Activated CD4-positive, alpha-beta T cell treated with anti-CD3 and anti-CD28 coated beads, Interleukin-2, amount 10 ng/mL, durations not matched to agents 24 days and 14 days (primary cell): ENCODE measurements at regions not wholly inside any gene's neighbourhood (a gene's known extent, or its start where the extent isn't known, plus 50 kb on each side); places are given as distances from the start of the nearest gene placed in this dataset.

Experiments used
- DNase-seq: peaks from one replicate; pipeline ENCODE4 v3.0.0; 2022
- H3K27ac Mint-ChIP-seq: one replicate; pipeline ENCODE4 v1.8.0; 2022; ENCODE audit warnings: mild to moderate bottlenecking, mixed read lengths
- H3K27me3 Mint-ChIP-seq: one replicate; pipeline ENCODE4 v1.8.0; 2022; ENCODE audit warnings: mixed read lengths
- H3K36me3 Mint-ChIP-seq: one replicate; pipeline ENCODE4 v1.8.0; 2022; ENCODE audit warnings: low read depth, mild to moderate bottlenecking, mixed read lengths
- H3K4me1 Mint-ChIP-seq: one replicate; pipeline ENCODE4 v1.8.0; 2021; ENCODE audit warnings: mixed read lengths
- H3K4me3 Mint-ChIP-seq: one replicate; pipeline ENCODE4 v1.8.0; 2022; ENCODE audit warnings: mild to moderate bottlenecking, moderate library complexity, mixed read lengths
- H3K9me3 Mint-ChIP-seq: one replicate; pipeline ENCODE4 v1.8.0; 2021; ENCODE audit warnings: mixed read lengths
- intact Hi-C: fragments of 100-400 bp; cut with micrococcal nuclease; formaldehyde crosslinking; loops from one replicate; pipeline ENCODE4 v1.15.1; 2023

GRCh38 chr13:22538400-22538799 lies 642.4 kb upstream of the SGCG start:
- no peaks in the 10 kb centered on the region for H3K36me3 Mint-ChIP-seq
- H3K9me3 Mint-ChIP-seq = peaks cover 11% of the 10 kb centered on the region
- intact Hi-C loops = no loop called here
- DNase-seq = no peak
- no peaks in the 10 kb centered on the region for H3K4me1 Mint-ChIP-seq
- H3K27me3 Mint-ChIP-seq = no peaks in the 10 kb centered on the region
- no peak overlapping the region for H3K4me3 Mint-ChIP-seq
- H3K27ac Mint-ChIP-seq = no peak overlapping the region

GRCh38 chr13:22549126-22549525 lies 631.7 kb upstream of the SGCG start:
- H3K36me3 Mint-ChIP-seq = no peaks in the 10 kb centered on the region
- DNase-seq = no peak

GRCh38 chr13:22561581-22561980 lies 619.2 kb upstream of the SGCG start:
- Mint-ChIP-seq H3K4me1 (no peaks in the 10 kb centered on the region), H3K36me3 (no peaks in the 10 kb centered on the region), H3K4me3 (no peak overlapping the region), H3K9me3 (no peaks in the 10 kb centered on the region), H3K27ac (no peak overlapping the region), H3K27me3 (no peaks in the 10 kb centered on the region)
- DNase-seq = no peak
- intact Hi-C loops = no loop called here

More at GRCh38 chr13:22549126-22549525, 631.7 kb upstream of the SGCG start:
- H3K4me3 Mint-ChIP-seq = no peak overlapping the region
- peaks cover 15% of the 10 kb centered on the region for H3K9me3 Mint-ChIP-seq
- intact Hi-C loops = no loop called here
- no peaks in the 10 kb centered on the region for H3K4me1 Mint-ChIP-seq
- no peaks in the 10 kb centered on the region for H3K27me3 Mint-ChIP-seq
- H3K27ac Mint-ChIP-seq = no peak overlapping the region

- no peaks in the 10 kb centered on the region for H3K4me1 Mint-ChIP-seq
- no peaks in the 10 kb centered on the region for H3K9me3 Mint-ChIP-seq
- no peak overlapping the region for H3K27ac Mint-ChIP-seq
- H3K27me3 Mint-ChIP-seq = no peaks in the 10 kb centered on the region
- H3K36me3 Mint-ChIP-seq = no peaks in the 10 kb centered on the region
- intact Hi-C loops = no loop called here
- H3K4me3 Mint-ChIP-seq = no peak overlapping the region
- no peak for DNase-seq
These were observed 618.7 kb upstream of the SGCG start for GRCh38 chr13:22562116-22562515.

- no peak overlapping the region for H3K27ac Mint-ChIP-seq
- no peaks in the 10 kb centered on the region for H3K36me3 Mint-ChIP-seq
- no peak for DNase-seq
- H3K4me3 Mint-ChIP-seq = no peak overlapping the region
- H3K9me3 Mint-ChIP-seq = no peaks in the 10 kb centered on the region
- intact Hi-C loops = no loop called here
- H3K4me1 Mint-ChIP-seq = no peaks in the 10 kb centered on the region
- no peaks in the 10 kb centered on the region for H3K27me3 Mint-ChIP-seq
These were observed 617.5 kb upstream of the SGCG start for GRCh38 chr13:22563272-22563671.

GRCh38 chr13:22569811-22570210 lies 611.0 kb upstream of the SGCG start:
- no peak for DNase-seq
- Mint-ChIP-seq H3K36me3 (no peaks in the 10 kb centered on the region), H3K27ac (no peak overlapping the region), H3K9me3 (peaks cover 4% of the 10 kb centered on the region), H3K27me3 (no peaks in the 10 kb centered on the region), H3K4me1 (no peaks in the 10 kb centered on the region), H3K4me3 (no peak overlapping the region)
- intact Hi-C loops = no loop called here

- H3K4me1 Mint-ChIP-seq = no peaks in the 10 kb centered on the region
- H3K27me3 Mint-ChIP-seq = no peaks in the 10 kb centered on the region
These were observed 590.9 kb upstream of the SGCG start for GRCh38 chr13:22589880-22590279.

GRCh38 chr13:22592515-22592914 lies 588.3 kb upstream of the SGCG start:
- H3K9me3 Mint-ChIP-seq = peaks cover 8% of the 10 kb centered on the region
- H3K27me3 Mint-ChIP-seq = no peaks in the 10 kb centered on the region
- H3K4me3 Mint-ChIP-seq = no peak overlapping the region
- intact Hi-C loops = no loop called here
- H3K27ac Mint-ChIP-seq = no peak overlapping the region
- no peak for DNase-seq
- no peaks in the 10 kb centered on the region for H3K4me1 Mint-ChIP-seq
- H3K36me3 Mint-ChIP-seq = no peaks in the 10 kb centered on the region

More at GRCh38 chr13:22589880-22590279, 590.9 kb upstream of the SGCG start:
- no peak overlapping the region for H3K27ac Mint-ChIP-seq
- H3K4me3 Mint-ChIP-seq = no peak overlapping the region
- H3K36me3 Mint-ChIP-seq = no peaks in the 10 kb centered on the region
- DNase-seq = no peak
- peaks cover 10% of the 10 kb centered on the region for H3K9me3 Mint-ChIP-seq
- intact Hi-C loops = no loop called here

- no peak overlapping the region for H3K4me3 Mint-ChIP-seq
- H3K27me3 Mint-ChIP-seq = no peaks in the 10 kb centered on the region
- intact Hi-C loops = no loop called here
- no peaks in the 10 kb centered on the region for H3K36me3 Mint-ChIP-seq
- H3K9me3 Mint-ChIP-seq = peaks cover 3% of the 10 kb centered on the region
- H3K4me1 Mint-ChIP-seq = no peaks in the 10 kb centered on the region
- no peak overlapping the region for H3K27ac Mint-ChIP-seq
- no peak for DNase-seq
These were observed 586.7 kb upstream of the SGCG start for GRCh38 chr13:22594041-22594440.

GRCh38 chr13:22596171-22596863 lies 584.5 kb upstream of the SGCG start:
- Mint-ChIP-seq H3K27ac (no peak overlapping the region), H3K4me1 (no peaks in the 10 kb centered on the region), H3K27me3 (no peaks in the 10 kb centered on the region), H3K4me3 (no peak overlapping the region), H3K9me3 (peaks cover 7% of the 10 kb centered on the region), H3K36me3 (no peaks in the 10 kb centered on the region)
- no peak for DNase-seq
- intact Hi-C loops = no loop called here

GRCh38 chr13:22599156-22599555 lies 581.6 kb upstream of the SGCG start:
- intact Hi-C loops = no loop called here
- Mint-ChIP-seq H3K9me3 (peaks cover 16% of the 10 kb centered on the region), H3K4me1 (no peaks in the 10 kb centered on the region), H3K4me3 (no peak overlapping the region), H3K36me3 (no peaks in the 10 kb centered on the region), H3K27me3 (no peaks in the 10 kb centered on the region), H3K27ac (no peak overlapping the region)
- no peak for DNase-seq

GRCh38 chr13:22618002-22618401 lies 562.8 kb upstream of the SGCG start:
- no peak overlapping the region for H3K27ac Mint-ChIP-seq
- no peaks in the 10 kb centered on the region for H3K36me3 Mint-ChIP-seq
- intact Hi-C loops = no loop called here
- no peak overlapping the region for H3K4me3 Mint-ChIP-seq
- peaks cover 3% of the 10 kb centered on the region for H3K9me3 Mint-ChIP-seq
- no peaks in the 10 kb centered on the region for H3K27me3 Mint-ChIP-seq
- no peaks in the 10 kb centered on the region for H3K4me1 Mint-ChIP-seq
- no peak for DNase-seq

GRCh38 chr13:22625691-22626090 lies 555.1 kb upstream of the SGCG start:
- DNase-seq = no peak
- no peaks in the 10 kb centered on the region for H3K4me1 Mint-ChIP-seq
- H3K9me3 Mint-ChIP-seq = no peaks in the 10 kb centered on the region
- H3K4me3 Mint-ChIP-seq = no peak overlapping the region
- H3K27me3 Mint-ChIP-seq = no peaks in the 10 kb centered on the region
- H3K36me3 Mint-ChIP-seq = no peaks in the 10 kb centered on the region
- intact Hi-C loops = no loop called here
- H3K27ac Mint-ChIP-seq = no peak overlapping the region

GRCh38 chr13:22629374-22629773 lies 551.4 kb upstream of the SGCG start:
- Mint-ChIP-seq H3K4me3 (no peak overlapping the region), H3K36me3 (no peaks in the 10 kb centered on the region), H3K27me3 (no peaks in the 10 kb centered on the region), H3K4me1 (no peaks in the 10 kb centered on the region), H3K9me3 (peaks cover 6% of the 10 kb centered on the region), H3K27ac (no peak overlapping the region)
- intact Hi-C loops = no loop called here
- DNase-seq = no peak

- intact Hi-C loops = no loop called here
- no peaks in the 10 kb centered on the region for H3K36me3 Mint-ChIP-seq
- no peaks in the 10 kb centered on the region for H3K27me3 Mint-ChIP-seq
- peaks cover 16% of the 10 kb centered on the region for H3K9me3 Mint-ChIP-seq
- no peak for DNase-seq
- no peaks in the 10 kb centered on the region for H3K4me1 Mint-ChIP-seq
- H3K27ac Mint-ChIP-seq = no peak overlapping the region
- H3K4me3 Mint-ChIP-seq = no peak overlapping the region
These were observed 538.7 kb upstream of the SGCG start for GRCh38 chr13:22642088-22642487.
